Amygdala (tissue), 56 donors: ENCODE measurements at regions not wholly inside any gene's neighbourhood (a gene's known extent, or its start where the extent isn't known, plus 50 kb on each side); places are given as distances from the start of the nearest gene placed in this dataset.

Source experiments
- DNase-seq, 56 donors: peaks; one replicate each; lab custom pipeline; 2025; lab: John Stamatoyannopoulos, UW

GRCh38 chr7:72524037-72524436 is 111.9 kb upstream of the CALN1 start:
- no peak for DNase-seq

GRCh38 chr7:72504061-72504706 is 92.0 kb upstream of the CALN1 start:
- DNase-seq, result no peak

- DNase-seq, result no peak
Observed at GRCh38 chr7:72503644-72504043, 91.5 kb upstream of the CALN1 start.

GRCh38 chr7:72494807-72495206 is 82.7 kb upstream of the CALN1 start:
- DNase-seq, result no peak

- DNase-seq, result peak in 47 of 56 donors; percentile 1 to 84 (median 29)
Observed at GRCh38 chr7:72493850-72494661, 81.9 kb upstream of the CALN1 start.

- peak in 7 of 56 donors; percentile 0 to 22 (median 4) for DNase-seq
Observed at GRCh38 chr7:72492461-72493065, 80.4 kb upstream of the CALN1 start.

- DNase-seq, result no peak
Observed at GRCh38 chr7:72490301-72490700, 78.2 kb upstream of the CALN1 start.

GRCh38 chr7:72481934-72482333 is 69.8 kb upstream of the CALN1 start:
- no peak for DNase-seq

GRCh38 chr7:72476608-72477305 is 64.6 kb upstream of the CALN1 start:
- DNase-seq, result no peak

- DNase-seq, result no peak
Observed at GRCh38 chr7:72467237-72467636, 55.1 kb upstream of the CALN1 start.

- DNase-seq, result no peak
Observed at GRCh38 chr7:72466797-72467196, 54.7 kb upstream of the CALN1 start.

GRCh38 chr7:72465521-72465920 is 53.4 kb upstream of the CALN1 start:
- DNase-seq, result no peak

- DNase-seq, result no peak
Observed at GRCh38 chr7:72462311-72462710, 50.2 kb upstream of the CALN1 start.
